Omental fat pad (tissue), 3 donors: ENCODE measurements at regions not wholly inside any gene's neighbourhood (a gene's known extent, or its start where the extent isn't known, plus 50 kb on each side); places are given as distances from the start of the nearest gene placed in this dataset.

Experiments
- ATAC-seq: fragments of 150-250 bp; one replicate; pipeline ENCODE4 v1.9.1; 2016; ENCODE audit warnings: mild to moderate bottlenecking, moderate library complexity; ENCODE audit not compliant: low FRiP score
- DNase-seq: peaks from one replicate; pipeline ENCODE4 v3.0.0-alpha.2; 2019; ENCODE audit warnings: low spot score
- CTCF ChIP-seq, 3 donors: fragments of 450-650 bp; IDR thresholded peaks; one replicate each; pipeline ENCODE4 v1.5.1; 2016 to 2017; ENCODE audit warnings: antibody characterized with exemption in 3 of 3, mild to moderate bottlenecking in 3 of 3, moderate library complexity in 2 of 3

GRCh38 chr5:62727184-62727583 lies 148.6 kb downstream of the LRRC70 start:
- no peak for TF ChIP-seq CTCF (IDR thresholded peaks at IDR 0.05)
- DNase-seq: no peak
- ATAC-seq: no peak

- ATAC-seq (no peak), DNase-seq (no peak)
- TF ChIP-seq CTCF (IDR thresholded peaks at IDR 0.05): no peak
These were observed 143.7 kb downstream of the LRRC70 start for GRCh38 chr5:62722360-62722759.

- no peak for ATAC-seq
- DNase-seq: no peak
These were observed 141.4 kb downstream of the LRRC70 start for GRCh38 chr5:62720031-62720441.

GRCh38 chr5:62719061-62719720 lies 140.6 kb downstream of the LRRC70 start:
- DNase-seq: no peak
- no peak for ATAC-seq
- no peak for TF ChIP-seq CTCF (IDR thresholded peaks at IDR 0.05)

More at GRCh38 chr5:62720031-62720441, 141.4 kb downstream of the LRRC70 start:
- no peak for TF ChIP-seq CTCF (IDR thresholded peaks at IDR 0.05)

- no peak for TF ChIP-seq CTCF (IDR thresholded peaks at IDR 0.05)
- DNase-seq (no peak), ATAC-seq (no peak)
These were observed 139.7 kb downstream of the LRRC70 start for GRCh38 chr5:62718324-62718723.

- DNase-seq: no peak
- no peak for TF ChIP-seq CTCF (IDR thresholded peaks at IDR 0.05)
- ATAC-seq: no peak
These were observed 138.8 kb downstream of the LRRC70 start for GRCh38 chr5:62717301-62717933.

GRCh38 chr5:62714296-62714695 lies 135.7 kb downstream of the LRRC70 start:
- no peak for ATAC-seq
- no peak for TF ChIP-seq CTCF (IDR thresholded peaks at IDR 0.05)
- DNase-seq: no peak
